Heart right ventricle (tissue), 16 donors: ENCODE measurements at regions not wholly inside any gene's neighbourhood (a gene's known extent, or its start where the extent isn't known, plus 50 kb on each side); places are given as distances from the start of the nearest gene placed in this dataset.

Source experiments
- ATAC-seq, 8 donors: fragments of 200-7000 bp; cut with Tn5 transposase; one replicate each; pipeline ENCODE4 v1.9.1; 2020; ENCODE audit warnings: mild to moderate bottlenecking in 8 of 8, moderate library complexity in 8 of 8, moderate number of reproducible peaks in 1 of 8
- DNase-seq, 2 donors: peaks; one replicate each; pipeline ENCODE4 v3.0.0-alpha.2; 2020
- H3K27ac ChIP-seq, 10 donors: fragments of 200-600 bp; sonication (generic) in 2 of 10; one replicate each; pipeline versions ENCODE4 v1.5.0 to v1.8.0; 2020 to 2022; ENCODE audit warnings: mild to moderate bottlenecking in 3 of 10
- H3K27me3 ChIP-seq, 7 donors: fragments of 200-600 bp; one replicate each; pipeline ENCODE4 v1.8.0; 2021 to 2022; ENCODE audit warnings: mild to moderate bottlenecking in 2 of 7
- H3K36me3 ChIP-seq, 9 donors: fragments of 200-600 bp; sonication (generic) in 1 of 9; one replicate each; pipeline versions ENCODE4 v1.5.0 to v1.8.0; 2020 to 2022; ENCODE audit warnings: mild to moderate bottlenecking in 2 of 9
- H3K4me1 ChIP-seq, 9 donors: fragments of 200-600 bp; sonication (generic) in 1 of 9; one replicate each; pipeline versions ENCODE4 v1.5.0 to v1.8.0; 2020 to 2022; ENCODE audit warnings: mild to moderate bottlenecking in 4 of 9
- H3K4me3 ChIP-seq, 10 donors: fragments of 200-600 bp; sonication (generic) in 2 of 10; one replicate each; pipeline versions ENCODE4 v1.5.0 to v1.8.0; 2020 to 2022; ENCODE audit warnings: mild to moderate bottlenecking in 7 of 10, moderate library complexity in 2 of 10
- H3K9me3 ChIP-seq, 11 donors: fragments of 200-600 bp in 10 of 11; sonication (generic) in 2 of 11; one replicate each; pipeline versions ENCODE4 v1.5.0 to v1.8.0; 2013 to 2022; ENCODE audit warnings: mild to moderate bottlenecking in 2 of 11, control low read depth in 1 of 11, moderate library complexity in 1 of 11
- WGBS, 2 donors: extraction: QIAGEN DNeasy Blood & Tissue Kit; methylation state at CpG; one replicate each; pipeline ENCODE4 v1.1.7; 2013; ENCODE audit warnings: inconsistent platforms in 1 of 2; 5-methylcytosine and 5-hydroxymethylcytosine counted together
- intact Hi-C, 10 donors: fragments of 100-400 bp; cut with DNase I; formaldehyde crosslinking; loops; one replicate each; pipeline versions ENCODE4 v1.11.1 to v1.14.2; 2022
- TF ChIP-seq, protein P1 (sequence below), 9 donors: fragments of 200-600 bp; sonication (generic) in 2 of 9; IDR thresholded peaks; one replicate each; pipeline versions ENCODE4 v1.5.0 to v1.8.0; 2021 to 2022; ENCODE audit warnings: antibody characterized with exemption in 9 of 9, mild to moderate bottlenecking in 5 of 9, moderate library complexity in 1 of 9
- donor health status: Arrhythmogenic right ventricular cardiomyopathy.
- donor health status: ischemic (EF 13 %, LVEDD 7.1; RV severe dilation, severe dysfunction).
- donor health status: healthy with polysubstance abuse.
- donor health status: DM: no; HTN: yes; CAD: no.
- donor health status: DM: no; HTN: no; CAD: no.
- donor health status: ischemic (EF 25% LVEDD 6.9; RV normal size, moderate dysfunction).
- donor health status: ischemic (EF 25% LVEDD 5.7; RV mildly dilated, moderate dysfunction).
- donor health status: healthy.
- donor health status: DM: yes; HTN: yes; CAD: no.
- donor health status: Ischemic cardiomyopathy.
- donor health status: ischemic (EF 35%, LVEDD 5.7; RV mildly dilated, moderate dysfunction).
- donor health status: nonischemic (EF 11% LVEDD 7.7; RV severe dilation, severe dysfunction).
- donor health status: DM: yes; HTN: yes; CAD: no.
- donor health status: PGD.
- donor health status: ischemic (EF 29% LVEDD 5.4; RV normal size, mild dysfunction).
- donor health status: nonischemic (EF 23%, LVEDD 6.1; RV moderate dilation, normal function).

DNA sequence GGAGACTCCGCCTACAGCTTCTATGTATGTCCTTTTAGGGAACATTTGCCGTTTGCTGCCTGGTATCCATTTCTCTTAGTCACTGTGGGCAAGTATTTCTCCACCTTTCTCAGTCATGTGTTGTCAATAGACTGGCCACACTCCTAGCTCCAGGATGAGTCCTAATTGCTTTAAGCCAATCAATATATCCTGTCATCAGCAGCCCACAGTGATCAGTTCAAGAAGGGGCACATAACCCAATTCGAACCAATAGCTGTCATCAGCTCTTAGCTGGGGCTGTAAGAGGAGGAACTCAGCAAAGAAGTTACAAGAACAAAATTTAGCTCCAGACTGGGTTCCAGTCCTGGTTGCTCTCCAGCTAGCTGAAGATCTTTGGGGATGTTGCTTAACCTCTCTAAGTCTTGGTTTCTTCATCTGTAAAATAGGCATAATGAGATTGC is 70.7 kb upstream of the MAN2A1 start:
- TF ChIP-seq, protein P1, sequence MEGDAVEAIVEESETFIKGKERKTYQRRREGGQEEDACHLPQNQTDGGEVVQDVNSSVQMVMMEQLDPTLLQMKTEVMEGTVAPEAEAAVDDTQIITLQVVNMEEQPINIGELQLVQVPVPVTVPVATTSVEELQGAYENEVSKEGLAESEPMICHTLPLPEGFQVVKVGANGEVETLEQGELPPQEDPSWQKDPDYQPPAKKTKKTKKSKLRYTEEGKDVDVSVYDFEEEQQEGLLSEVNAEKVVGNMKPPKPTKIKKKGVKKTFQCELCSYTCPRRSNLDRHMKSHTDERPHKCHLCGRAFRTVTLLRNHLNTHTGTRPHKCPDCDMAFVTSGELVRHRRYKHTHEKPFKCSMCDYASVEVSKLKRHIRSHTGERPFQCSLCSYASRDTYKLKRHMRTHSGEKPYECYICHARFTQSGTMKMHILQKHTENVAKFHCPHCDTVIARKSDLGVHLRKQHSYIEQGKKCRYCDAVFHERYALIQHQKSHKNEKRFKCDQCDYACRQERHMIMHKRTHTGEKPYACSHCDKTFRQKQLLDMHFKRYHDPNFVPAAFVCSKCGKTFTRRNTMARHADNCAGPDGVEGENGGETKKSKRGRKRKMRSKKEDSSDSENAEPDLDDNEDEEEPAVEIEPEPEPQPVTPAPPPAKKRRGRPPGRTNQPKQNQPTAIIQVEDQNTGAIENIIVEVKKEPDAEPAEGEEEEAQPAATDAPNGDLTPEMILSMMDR (IDR thresholded peaks at IDR 0.05): no peak
- no peak overlapping the region for H3K27ac ChIP-seq
- H3K27me3 ChIP-seq: no peaks in the 10 kb centered on the region
- peaks cover 0 to 4% (median 0%) of the 10 kb centered on the region in 11 donors for H3K9me3 ChIP-seq
- no peak for ATAC-seq
- no peak overlapping the region for H3K4me3 ChIP-seq
- no peaks in the 10 kb centered on the region for H3K36me3 ChIP-seq
- WGBS, 2 donors: 71 to 85% methylated on average over 3 of the region's 3 CpGs
- no peaks in the 10 kb centered on the region for H3K4me1 ChIP-seq
- DNase-seq: no peak
- intact Hi-C loops: no loop called here

DNA sequence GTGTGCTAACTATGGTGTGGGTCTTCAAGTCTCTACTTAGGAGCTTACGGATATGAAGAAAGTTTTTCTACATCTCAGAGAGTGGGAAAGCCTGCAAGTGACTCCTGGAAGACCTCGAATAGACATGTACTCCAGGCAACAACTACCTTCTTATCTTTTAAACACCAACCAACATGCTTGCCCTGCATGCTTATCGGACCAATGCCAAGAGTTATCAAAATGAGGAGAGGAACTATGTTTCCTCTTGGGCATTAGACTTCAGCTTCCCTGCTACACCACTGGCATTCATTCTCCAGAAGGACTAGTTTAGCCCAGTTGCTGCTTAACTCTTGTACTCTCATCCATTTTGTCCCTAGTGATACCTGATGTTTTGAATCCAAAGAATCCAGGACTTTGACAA is 74.7 kb upstream of the MAN2A1 start:
- no peaks in the 10 kb centered on the region for H3K27me3 ChIP-seq
- no peak for ATAC-seq
- H3K9me3 ChIP-seq: no peaks in the 10 kb centered on the region
- WGBS, 2 donors: 80 to 81% methylated on average over 3 of the region's 3 CpGs
- TF ChIP-seq, protein P1 (IDR thresholded peaks at IDR 0.05): no peak
- H3K27ac ChIP-seq: no peak overlapping the region
- H3K36me3 ChIP-seq: no peaks in the 10 kb centered on the region
- H3K4me1 ChIP-seq: no peaks in the 10 kb centered on the region
- intact Hi-C loops: no loop called here
- no peak for DNase-seq
- H3K4me3 ChIP-seq: no peak overlapping the region

DNA sequence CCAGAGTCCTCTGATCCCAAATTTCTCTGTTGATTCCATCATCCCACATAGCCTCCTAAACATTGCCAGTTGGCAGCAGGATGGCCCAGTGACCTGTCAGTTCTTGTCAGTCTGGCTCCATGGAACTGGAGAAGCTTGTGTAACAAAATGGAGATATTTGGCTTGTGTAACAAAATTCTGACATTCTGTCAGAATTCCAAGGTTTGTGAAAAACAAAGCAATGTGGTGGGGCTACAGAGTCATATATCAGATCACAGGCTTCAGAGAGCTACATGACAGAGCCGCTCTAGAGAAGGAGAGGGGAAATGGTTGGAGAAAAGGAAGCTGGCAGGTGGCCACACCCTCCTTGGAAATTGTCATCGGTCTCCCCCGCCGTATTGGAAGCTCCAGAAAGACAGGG is 75.4 kb upstream of the MAN2A1 start:
- Histone ChIP-seq H3K4me3 (no peak overlapping the region), H3K36me3 (no peaks in the 10 kb centered on the region), H3K4me1 (no peaks in the 10 kb centered on the region), H3K27ac (no peak overlapping the region), H3K27me3 (no peaks in the 10 kb centered on the region), H3K9me3 (no peaks in the 10 kb centered on the region)
- ATAC-seq (no peak), DNase-seq (no peak)
- intact Hi-C loops: no loop called here
- TF ChIP-seq, protein P1 (IDR thresholded peaks at IDR 0.05): no peak
- WGBS, 2 donors: 92 to 93% methylated on average over 4 of the region's 4 CpGs

DNA sequence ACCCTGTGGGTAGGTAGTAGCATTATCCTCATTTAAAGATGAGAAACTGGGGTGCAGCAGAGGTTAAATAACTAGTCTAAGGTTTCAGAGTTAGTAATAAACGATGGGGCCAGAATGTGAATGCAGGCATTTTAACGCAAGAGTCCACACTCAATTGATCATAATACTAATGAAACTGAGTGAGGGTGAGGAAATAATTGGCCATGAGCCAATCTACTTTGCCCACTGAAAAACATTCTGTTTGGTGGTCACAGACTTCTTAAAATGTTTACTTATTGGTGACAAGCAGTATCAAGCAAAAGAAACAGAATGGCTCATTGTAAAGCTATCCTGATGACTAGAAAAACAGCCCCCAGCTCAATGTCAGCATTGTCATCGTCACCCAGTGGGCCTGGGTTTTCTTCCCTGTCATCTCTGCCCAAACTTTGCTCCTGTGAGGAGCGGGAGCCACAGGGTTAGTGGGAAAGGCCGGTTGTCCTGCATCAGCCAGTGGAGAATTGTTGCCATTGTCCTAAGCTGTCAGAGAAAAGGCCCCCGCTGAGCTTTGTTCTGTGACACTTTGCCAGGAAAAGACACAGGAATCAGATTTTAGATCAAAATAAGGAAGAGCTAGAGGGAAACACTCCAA is 77.3 kb upstream of the MAN2A1 start:
- no peak for ATAC-seq
- TF ChIP-seq, protein P1 (IDR thresholded peaks at IDR 0.05): no peak
- DNase-seq: no peak
- WGBS, 2 donors: 73 to 75% methylated on average over 6 of the region's 6 CpGs
- Histone ChIP-seq H3K4me3 (no peak overlapping the region), H3K27ac (no peak overlapping the region), H3K4me1 (no peaks in the 10 kb centered on the region), H3K36me3 (no peaks in the 10 kb centered on the region), H3K9me3 (no peaks in the 10 kb centered on the region), H3K27me3 (no peaks in the 10 kb centered on the region)
- intact Hi-C loops: no loop called here
